HFFc6 (cell line): ENCODE measurements at regions not wholly inside any gene's neighbourhood (a gene's known extent, or its start where the extent isn't known, plus 50 kb on each side); places are given as distances from the start of the nearest gene placed in this dataset.

Experiments used
- DNase-seq: peaks from one replicate; pipeline ENCODE4 v3.0.0-alpha.2; 2018
- H3K27ac Mint-ChIP-seq: 2 replicates; pipeline ENCODE4 v1.8.0; 2020; ENCODE audit warnings: mild to moderate bottlenecking, mixed read lengths
- H3K27me3 Mint-ChIP-seq: 2 replicates; pipeline ENCODE4 v1.8.0; 2021; ENCODE audit warnings: mild to moderate bottlenecking, moderate library complexity, mixed read lengths; ENCODE audit not compliant: insufficient read depth
- H3K36me3 Mint-ChIP-seq: 2 replicates; pipeline ENCODE4 v1.8.0; 2021; ENCODE audit warnings: low read depth, mixed read lengths
- H3K4me1 Mint-ChIP-seq: 2 replicates; pipeline ENCODE4 v1.8.0; 2020; ENCODE audit warnings: low read depth, mixed read lengths
- H3K4me3 Mint-ChIP-seq: 2 replicates; pipeline ENCODE4 v1.8.0; 2020; ENCODE audit warnings: mild to moderate bottlenecking, moderate library complexity, mixed read lengths
- H3K9me3 Mint-ChIP-seq: 2 replicates; pipeline ENCODE4 v1.8.0; 2020; ENCODE audit warnings: mild to moderate bottlenecking, mixed read lengths
- CTCF ChIP-seq: fragments of 200-600 bp; sonication (generic); IDR thresholded peaks from 2 replicates; pipeline ENCODE4 v1.5.0; 2021; ENCODE audit warnings: antibody characterized with exemption, mild to moderate bottlenecking

DNA sequence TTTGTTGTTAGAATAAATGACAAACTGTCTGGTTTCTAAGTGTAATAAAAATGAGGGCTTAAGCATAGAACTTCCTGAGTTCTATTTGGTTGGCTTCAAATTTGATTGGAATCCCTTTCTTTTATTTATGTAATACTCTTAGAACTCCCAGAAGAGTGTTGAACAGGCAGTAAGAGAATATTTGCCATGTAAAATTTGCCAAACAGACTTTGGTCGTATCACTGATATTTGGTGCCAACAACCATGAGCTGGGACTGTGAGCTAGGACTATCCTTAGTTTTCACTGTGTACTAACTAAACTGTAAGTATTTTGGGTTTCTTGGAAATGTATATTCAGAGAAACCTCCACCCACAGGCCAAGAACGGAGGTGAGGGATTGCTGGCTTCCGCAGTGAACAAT is 971.2 kb upstream of the SOX9 start:
- Mint-ChIP-seq H3K4me3 (no peak overlapping the region), H3K36me3 (no peaks in the 10 kb centered on the region), H3K27ac (no peak overlapping the region), H3K4me1 (no peaks in the 10 kb centered on the region), H3K9me3 (no peaks in the 10 kb centered on the region), H3K27me3 (peaks cover 4% of the 10 kb centered on the region)
- TF ChIP-seq CTCF = no peak
- DNase-seq = no peak

DNA sequence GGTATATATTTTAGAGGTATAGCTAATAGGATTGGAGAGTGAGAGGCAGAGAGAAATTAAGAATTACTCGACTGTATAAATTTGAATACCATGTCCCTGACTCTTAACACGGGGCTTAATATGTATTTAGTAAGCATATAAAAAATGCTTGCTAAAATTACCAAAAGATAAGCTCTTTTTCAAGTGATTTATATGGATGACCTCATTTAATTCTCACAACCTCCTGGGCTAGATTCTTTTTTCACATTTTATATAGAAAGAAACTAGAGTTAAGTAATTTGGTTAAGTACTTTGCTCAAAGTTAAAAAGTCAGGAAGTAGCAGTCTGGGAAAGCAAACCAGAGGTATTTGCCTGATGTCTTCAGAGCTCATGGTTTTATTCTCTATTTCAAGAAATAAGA is 963.5 kb upstream of the SOX9 start:
- H3K27ac Mint-ChIP-seq = no peak overlapping the region

DNA sequence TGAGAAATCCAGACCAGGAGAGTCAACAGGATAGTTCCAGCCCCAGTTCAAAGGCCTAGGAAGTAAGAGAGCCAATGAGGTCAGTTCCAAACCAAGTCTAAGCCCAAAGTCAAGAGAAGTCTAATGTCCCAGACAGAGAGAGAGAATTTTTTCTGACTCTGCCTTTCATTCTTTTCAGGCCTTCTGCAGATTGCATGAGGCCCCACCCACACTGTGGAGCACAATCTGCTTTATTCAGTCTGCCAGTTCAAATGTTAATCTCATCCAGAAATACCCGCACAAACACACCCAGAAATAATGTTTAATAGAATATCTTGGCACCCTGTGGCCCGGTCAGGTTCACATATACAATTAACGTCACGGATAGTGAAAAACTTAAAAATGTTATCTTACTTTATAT is 962.4 kb upstream of the SOX9 start:
- Mint-ChIP-seq H3K36me3 (no peaks in the 10 kb centered on the region), H3K27me3 (peaks cover 2% of the 10 kb centered on the region; the same call in 1 of the 2 replicates), H3K27ac (no peak overlapping the region), H3K9me3 (no peaks in the 10 kb centered on the region), H3K4me1 (no peaks in the 10 kb centered on the region), H3K4me3 (no peak overlapping the region)
- no peak for TF ChIP-seq CTCF
- no peak for DNase-seq

More for the DNA sequence above, 963.5 kb upstream of the SOX9 start:
- Mint-ChIP-seq H3K9me3 (no peaks in the 10 kb centered on the region), H3K4me1 (no peaks in the 10 kb centered on the region), H3K27me3 (peaks cover 2% of the 10 kb centered on the region; the same call in 1 of the 2 replicates), H3K36me3 (no peaks in the 10 kb centered on the region), H3K4me3 (no peak overlapping the region)
- no peak for TF ChIP-seq CTCF
- no peak for DNase-seq

- no peak overlapping the region for H3K4me3 Mint-ChIP-seq
- H3K4me1 Mint-ChIP-seq = no peaks in the 10 kb centered on the region
- no peak for DNase-seq
- H3K9me3 Mint-ChIP-seq = no peaks in the 10 kb centered on the region
- H3K27ac Mint-ChIP-seq = no peak overlapping the region
- TF ChIP-seq CTCF = no peak
- H3K27me3 Mint-ChIP-seq = peaks cover 5% of the 10 kb centered on the region; the same call in 1 of the 2 replicates
- no peaks in the 10 kb centered on the region for H3K36me3 Mint-ChIP-seq
Observed at GRCh38 chr17:71163121-71163812, 957.6 kb upstream of the SOX9 start.

- no peaks in the 10 kb centered on the region for H3K9me3 Mint-ChIP-seq
- H3K36me3 Mint-ChIP-seq = no peaks in the 10 kb centered on the region
- no peak for DNase-seq
- TF ChIP-seq CTCF = no peak
- H3K27me3 Mint-ChIP-seq = peaks cover 5% of the 10 kb centered on the region; the same call in 1 of the 2 replicates
- H3K27ac Mint-ChIP-seq = no peak overlapping the region
- H3K4me1 Mint-ChIP-seq = no peaks in the 10 kb centered on the region
- H3K4me3 Mint-ChIP-seq = no peak overlapping the region
Observed at GRCh38 chr17:71163813-71164122, 957.1 kb upstream of the SOX9 start.
